ENCODE measurements at regions not wholly inside any gene's neighbourhood (a gene's known extent, or its start where the extent isn't known, plus 50 kb on each side); places are given as distances from the start of the nearest gene placed in this dataset.

DNA sequence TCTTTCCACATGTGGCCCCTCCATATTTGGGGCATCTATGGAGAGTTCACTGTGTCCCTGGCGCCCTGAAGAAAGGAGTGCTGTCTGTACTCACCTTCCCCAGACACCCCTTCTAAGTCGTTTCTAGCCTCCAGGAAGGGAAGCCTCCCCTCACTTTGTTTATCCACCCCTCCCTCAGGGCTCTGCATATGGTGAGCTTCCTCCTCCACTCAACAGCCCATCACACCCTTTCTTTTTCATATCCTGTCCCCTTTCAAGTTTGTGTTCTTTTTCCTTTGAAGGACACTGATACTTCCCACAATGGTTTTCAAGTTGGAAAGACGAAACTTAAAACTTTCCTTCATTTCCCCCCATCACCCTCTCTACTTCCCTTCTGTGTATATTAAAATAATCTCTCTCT is 291.4 kb upstream of the POU3F3 start:
- H3K4me2 ChIP-seq, result no peak overlapping the region
- WGBS (ENCODE audit: low lambda C conversion rate), result 8% methylated on average over 3 of the region's 3 CpGs
- no peaks in the 10 kb centered on the region for H4K20me1 ChIP-seq (ENCODE audit: insufficient read depth)
- no peaks in the 10 kb centered on the region for H3F3A ChIP-seq (replicated peaks; ENCODE audit: insufficient read depth)
- TF ChIP-seq, protein P1, sequence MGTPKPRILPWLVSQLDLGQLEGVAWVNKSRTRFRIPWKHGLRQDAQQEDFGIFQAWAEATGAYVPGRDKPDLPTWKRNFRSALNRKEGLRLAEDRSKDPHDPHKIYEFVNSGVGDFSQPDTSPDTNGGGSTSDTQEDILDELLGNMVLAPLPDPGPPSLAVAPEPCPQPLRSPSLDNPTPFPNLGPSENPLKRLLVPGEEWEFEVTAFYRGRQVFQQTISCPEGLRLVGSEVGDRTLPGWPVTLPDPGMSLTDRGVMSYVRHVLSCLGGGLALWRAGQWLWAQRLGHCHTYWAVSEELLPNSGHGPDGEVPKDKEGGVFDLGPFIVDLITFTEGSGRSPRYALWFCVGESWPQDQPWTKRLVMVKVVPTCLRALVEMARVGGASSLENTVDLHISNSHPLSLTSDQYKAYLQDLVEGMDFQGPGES (IDR thresholded peaks at IDR 0.05; ENCODE audit: low read depth, low read length), result no peak
- TF ChIP-seq GATA2 (CRISPR knock-in tag; IDR thresholded peaks at IDR 0.05) (no peak), MXI1 (IDR thresholded peaks at IDR 0.05; ENCODE audit: low read depth, low read length) (no peak), EP300 (IDR thresholded peaks at IDR 0.05; ENCODE audit: borderline replicate concordance in 1 of 2, low read depth in 1 of 2, low read length in 1 of 2) (no peak)
- CTCF ChIA-PET, result interaction anchor here (0.5 kb wide), 1 partner anchor 133 kb away, joined by 3 read pairs; no protein-coding TSS in a partner anchor
- POLR2A ChIA-PET, result no interaction called here
- H3K27ac ChIP-seq (ENCODE audit: low read depth in 2 of 2, low read length in 1 of 2), result no peak overlapping the region
- no peaks in the 10 kb centered on the region for H3K9me3 ChIP-seq
- H3K27me3 ChIP-seq (ENCODE audit: insufficient read depth), result no peaks in the 10 kb centered on the region
- no peak for DNase-seq
- H3K4me3 ChIP-seq (ENCODE audit: low read depth in 2 of 2, low read length in 1 of 2), result no peak overlapping the region
- H3K79me2 ChIP-seq (ENCODE audit: insufficient read depth), result no peaks in the 10 kb centered on the region
- H3K36me3 ChIP-seq (replicated peaks in 1 of 2; ENCODE audit: control insufficient read depth in 1 of 2, insufficient read depth in 2 of 2, low read length in 1 of 2), result no peaks in the 10 kb centered on the region
- H3K4me1 ChIP-seq (ENCODE audit: control insufficient read depth in 1 of 2, insufficient read depth in 2 of 2, low read depth in 1 of 2, low read length in 1 of 2), result no peaks in the 10 kb centered on the region
- H3K9me2 ChIP-seq, result no peaks in the 10 kb centered on the region
- no peak overlapping the region for H3K9ac ChIP-seq
- H2AFZ ChIP-seq (ENCODE audit: low read depth), result no peak overlapping the region

DNA sequence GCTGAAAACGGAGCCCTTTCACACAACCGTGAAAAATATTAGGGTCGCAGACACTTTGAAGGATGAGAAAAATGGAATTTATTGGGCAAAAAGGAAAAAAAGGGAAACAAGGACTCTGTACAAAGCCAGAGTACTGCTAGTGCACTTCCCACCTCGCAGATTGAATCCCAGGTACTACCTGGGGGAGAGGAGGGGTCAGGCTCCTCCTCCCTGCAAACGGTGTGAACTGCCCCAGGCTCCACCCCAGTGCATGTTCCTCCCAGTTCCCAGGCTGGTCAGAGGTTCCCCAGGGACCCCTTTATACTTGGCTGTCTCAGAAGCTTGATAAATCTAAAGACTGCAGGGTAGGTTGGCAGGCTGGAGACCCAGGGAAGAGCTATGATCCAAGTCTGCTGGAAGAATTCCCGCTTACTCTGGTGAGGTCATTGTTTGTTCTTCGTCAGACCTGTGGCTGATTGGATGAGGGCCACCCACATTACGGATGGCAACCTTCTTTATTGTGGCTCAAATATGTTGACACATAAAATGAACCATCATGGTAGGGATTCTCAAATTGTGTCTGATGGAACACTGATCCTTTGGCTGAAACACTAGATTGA is 290.4 kb upstream of the POU3F3 start:
- Histone ChIP-seq H3K4me1 (ENCODE audit: control insufficient read depth in 1 of 2, insufficient read depth in 2 of 2, low read depth in 1 of 2, low read length in 1 of 2) (no peaks in the 10 kb centered on the region), H4K20me1 (ENCODE audit: insufficient read depth) (no peaks in the 10 kb centered on the region), H3K4me2 (no peak overlapping the region), H3K9ac (no peak overlapping the region), H3K27me3 (ENCODE audit: insufficient read depth) (no peaks in the 10 kb centered on the region), H3K4me3 (ENCODE audit: low read depth in 2 of 2, low read length in 1 of 2) (no peak overlapping the region), H3K36me3 (replicated peaks in 1 of 2; ENCODE audit: control insufficient read depth in 1 of 2, insufficient read depth in 2 of 2, low read length in 1 of 2) (no peaks in the 10 kb centered on the region), H3K9me3 (no peaks in the 10 kb centered on the region), H3F3A (replicated peaks; ENCODE audit: insufficient read depth) (no peaks in the 10 kb centered on the region), H3K79me2 (ENCODE audit: insufficient read depth) (no peaks in the 10 kb centered on the region), H3K9me2 (no peaks in the 10 kb centered on the region), H2AFZ (ENCODE audit: low read depth) (no peak overlapping the region), H3K27ac (ENCODE audit: low read depth in 2 of 2, low read length in 1 of 2) (no peak overlapping the region)
- 35% methylated on average over 8 of the region's 8 CpGs for WGBS (ENCODE audit: low lambda C conversion rate)
- POLR2A ChIA-PET, result no interaction called here
- CTCF ChIA-PET, result interaction anchor here (1.4 kb wide), 1 partner anchor 45 kb away, joined by 4 read pairs; no protein-coding TSS in a partner anchor
- TF ChIP-seq, protein P2, sequence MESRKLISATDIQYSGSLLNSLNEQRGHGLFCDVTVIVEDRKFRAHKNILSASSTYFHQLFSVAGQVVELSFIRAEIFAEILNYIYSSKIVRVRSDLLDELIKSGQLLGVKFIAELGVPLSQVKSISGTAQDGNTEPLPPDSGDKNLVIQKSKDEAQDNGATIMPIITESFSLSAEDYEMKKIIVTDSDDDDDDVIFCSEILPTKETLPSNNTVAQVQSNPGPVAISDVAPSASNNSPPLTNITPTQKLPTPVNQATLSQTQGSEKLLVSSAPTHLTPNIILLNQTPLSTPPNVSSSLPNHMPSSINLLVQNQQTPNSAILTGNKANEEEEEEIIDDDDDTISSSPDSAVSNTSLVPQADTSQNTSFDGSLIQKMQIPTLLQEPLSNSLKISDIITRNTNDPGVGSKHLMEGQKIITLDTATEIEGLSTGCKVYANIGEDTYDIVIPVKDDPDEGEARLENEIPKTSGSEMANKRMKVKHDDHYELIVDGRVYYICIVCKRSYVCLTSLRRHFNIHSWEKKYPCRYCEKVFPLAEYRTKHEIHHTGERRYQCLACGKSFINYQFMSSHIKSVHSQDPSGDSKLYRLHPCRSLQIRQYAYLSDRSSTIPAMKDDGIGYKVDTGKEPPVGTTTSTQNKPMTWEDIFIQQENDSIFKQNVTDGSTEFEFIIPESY (IDR thresholded peaks at IDR 0.05; ENCODE audit: borderline replicate concordance, low read depth), result no peak
- TF ChIP-seq EP300 (IDR thresholded peaks at IDR 0.05; ENCODE audit: borderline replicate concordance in 1 of 2, low read depth in 1 of 2, low read length in 1 of 2) (no peak), MEF2A (IDR thresholded peaks at IDR 0.05; ENCODE audit: borderline replicate concordance, low read depth) (no peak), GABPA (IDR thresholded peaks at IDR 0.05; ENCODE audit: low read depth) (no peak), NFIC (IDR thresholded peaks at IDR 0.05; ENCODE audit: borderline replicate concordance) (no peak), MXI1 (IDR thresholded peaks at IDR 0.05; ENCODE audit: low read depth, low read length) (no peak), FOXM1 (IDR thresholded peaks at IDR 0.05; ENCODE audit: low read depth) (no peak)
- TF ChIP-seq, protein P3, sequence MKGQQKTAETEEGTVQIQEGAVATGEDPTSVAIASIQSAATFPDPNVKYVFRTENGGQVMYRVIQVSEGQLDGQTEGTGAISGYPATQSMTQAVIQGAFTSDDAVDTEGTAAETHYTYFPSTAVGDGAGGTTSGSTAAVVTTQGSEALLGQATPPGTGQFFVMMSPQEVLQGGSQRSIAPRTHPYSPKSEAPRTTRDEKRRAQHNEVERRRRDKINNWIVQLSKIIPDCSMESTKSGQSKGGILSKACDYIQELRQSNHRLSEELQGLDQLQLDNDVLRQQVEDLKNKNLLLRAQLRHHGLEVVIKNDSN (IDR thresholded peaks at IDR 0.05; ENCODE audit: borderline replicate concordance, low read depth), result no peak
- TF ChIP-seq, protein P4, sequence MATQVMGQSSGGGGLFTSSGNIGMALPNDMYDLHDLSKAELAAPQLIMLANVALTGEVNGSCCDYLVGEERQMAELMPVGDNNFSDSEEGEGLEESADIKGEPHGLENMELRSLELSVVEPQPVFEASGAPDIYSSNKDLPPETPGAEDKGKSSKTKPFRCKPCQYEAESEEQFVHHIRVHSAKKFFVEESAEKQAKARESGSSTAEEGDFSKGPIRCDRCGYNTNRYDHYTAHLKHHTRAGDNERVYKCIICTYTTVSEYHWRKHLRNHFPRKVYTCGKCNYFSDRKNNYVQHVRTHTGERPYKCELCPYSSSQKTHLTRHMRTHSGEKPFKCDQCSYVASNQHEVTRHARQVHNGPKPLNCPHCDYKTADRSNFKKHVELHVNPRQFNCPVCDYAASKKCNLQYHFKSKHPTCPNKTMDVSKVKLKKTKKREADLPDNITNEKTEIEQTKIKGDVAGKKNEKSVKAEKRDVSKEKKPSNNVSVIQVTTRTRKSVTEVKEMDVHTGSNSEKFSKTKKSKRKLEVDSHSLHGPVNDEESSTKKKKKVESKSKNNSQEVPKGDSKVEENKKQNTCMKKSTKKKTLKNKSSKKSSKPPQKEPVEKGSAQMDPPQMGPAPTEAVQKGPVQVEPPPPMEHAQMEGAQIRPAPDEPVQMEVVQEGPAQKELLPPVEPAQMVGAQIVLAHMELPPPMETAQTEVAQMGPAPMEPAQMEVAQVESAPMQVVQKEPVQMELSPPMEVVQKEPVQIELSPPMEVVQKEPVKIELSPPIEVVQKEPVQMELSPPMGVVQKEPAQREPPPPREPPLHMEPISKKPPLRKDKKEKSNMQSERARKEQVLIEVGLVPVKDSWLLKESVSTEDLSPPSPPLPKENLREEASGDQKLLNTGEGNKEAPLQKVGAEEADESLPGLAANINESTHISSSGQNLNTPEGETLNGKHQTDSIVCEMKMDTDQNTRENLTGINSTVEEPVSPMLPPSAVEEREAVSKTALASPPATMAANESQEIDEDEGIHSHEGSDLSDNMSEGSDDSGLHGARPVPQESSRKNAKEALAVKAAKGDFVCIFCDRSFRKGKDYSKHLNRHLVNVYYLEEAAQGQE (IDR thresholded peaks at IDR 0.05; ENCODE audit: low read depth, low read length), result no peak
- DNase-seq, result no peak
